Muscle of leg (tissue), 3 donors: ENCODE measurements at regions not wholly inside any gene's neighbourhood (a gene's known extent, or its start where the extent isn't known, plus 50 kb on each side); places are given as distances from the start of the nearest gene placed in this dataset.

Experiments
- DNase-seq: peaks from one replicate; pipeline ENCODE4 v3.0.0; 2013
- H3K27ac ChIP-seq: one replicate; pipeline ENCODE4 v1.5.1; 2013; ENCODE audit warnings: mild to moderate bottlenecking, low read length, control low read depth
- H3K27me3 ChIP-seq: one replicate; pipeline ENCODE4 v1.6.1; 2013; ENCODE audit warnings: low read length; ENCODE audit not compliant: control insufficient read depth, insufficient read depth
- H3K36me3 ChIP-seq: one replicate; pipeline ENCODE4 v1.6.1; 2013; ENCODE audit warnings: low read length; ENCODE audit not compliant: control insufficient read depth, insufficient read depth
- H3K4me1 ChIP-seq: one replicate; pipeline ENCODE4 v1.6.1; 2013; ENCODE audit warnings: low read length; ENCODE audit not compliant: control insufficient read depth, insufficient read depth
- H3K4me3 ChIP-seq: one replicate; pipeline ENCODE4 v1.5.1; 2013; ENCODE audit warnings: low read length, control low read depth
- H3K9me3 ChIP-seq: replicated peaks from 2 replicates; pipeline ENCODE4 v1.6.1; 2013; ENCODE audit warnings: low read depth, low read length; ENCODE audit not compliant: control insufficient read depth
- WGBS: methylation state at CpG from one replicate; pipeline ENCODE4 v1.1.5; 2013; ENCODE audit warnings: missing lambda C conversion rate; ENCODE audit not compliant: insufficient coverage; 5-methylcytosine and 5-hydroxymethylcytosine counted together

DNA sequence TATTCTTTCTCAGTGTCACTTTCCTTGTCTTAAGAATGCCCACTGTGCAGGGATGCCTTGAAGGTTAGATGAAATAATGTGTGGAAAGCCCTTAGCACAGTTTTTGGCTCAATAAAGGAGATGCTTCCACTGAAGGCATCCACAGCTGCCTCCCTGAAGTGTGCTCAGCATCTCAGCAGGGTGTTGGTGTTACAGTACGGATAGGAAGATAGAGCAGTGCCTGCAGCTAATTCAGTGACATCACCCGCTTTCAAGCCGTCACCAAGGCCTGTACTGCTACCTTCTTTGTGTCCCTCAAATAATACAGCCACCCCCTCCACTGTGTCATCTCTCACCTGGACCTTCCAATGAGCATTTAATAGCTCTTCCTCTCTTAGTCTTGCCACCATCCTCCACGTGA lies 59.0 kb downstream of the NDUFS5 start:
- H3K4me3 ChIP-seq: no peak overlapping the region
- peaks cover 11% of the 10 kb centered on the region for H3K36me3 ChIP-seq
- no peak overlapping the region for H3K27ac ChIP-seq
- WGBS: 100% methylated on average over 2 of the region's 4 CpGs
- peaks cover 12% of the 10 kb centered on the region for H3K27me3 ChIP-seq
- no peak for DNase-seq
- peaks cover 46% of the 10 kb centered on the region for H3K4me1 ChIP-seq
- no peaks in the 10 kb centered on the region for H3K9me3 ChIP-seq

DNA sequence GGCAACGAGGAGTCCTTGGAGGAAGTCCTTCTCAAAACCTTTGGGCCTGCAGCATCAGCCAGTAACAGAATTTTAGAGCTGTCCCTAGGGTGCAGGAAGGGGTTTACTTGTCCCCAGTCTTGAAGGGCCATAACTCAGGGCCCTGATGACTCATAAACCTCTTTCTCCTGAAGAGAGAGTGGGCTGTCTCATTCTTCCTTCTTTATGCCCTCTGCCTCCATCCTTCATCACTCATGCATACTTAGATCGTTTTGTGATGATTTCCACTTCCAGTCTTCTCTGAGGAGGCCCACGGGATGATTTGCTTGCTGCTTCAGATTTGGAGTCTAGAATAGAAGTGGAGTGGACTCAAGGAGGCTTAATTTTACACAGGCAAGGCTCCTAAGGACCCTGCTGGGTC lies 60.2 kb downstream of the NDUFS5 start:
- H3K4me1 ChIP-seq: peaks cover 47% of the 10 kb centered on the region
- H3K27ac ChIP-seq: peak overlapping the region; percentile 96
- H3K4me3 ChIP-seq: no peak overlapping the region
- peaks cover 12% of the 10 kb centered on the region for H3K27me3 ChIP-seq
- no peaks in the 10 kb centered on the region for H3K9me3 ChIP-seq
- DNase-seq: no peak
- WGBS: 0% methylated on average over 1 of the region's 3 CpGs
- peaks cover 16% of the 10 kb centered on the region for H3K36me3 ChIP-seq

DNA sequence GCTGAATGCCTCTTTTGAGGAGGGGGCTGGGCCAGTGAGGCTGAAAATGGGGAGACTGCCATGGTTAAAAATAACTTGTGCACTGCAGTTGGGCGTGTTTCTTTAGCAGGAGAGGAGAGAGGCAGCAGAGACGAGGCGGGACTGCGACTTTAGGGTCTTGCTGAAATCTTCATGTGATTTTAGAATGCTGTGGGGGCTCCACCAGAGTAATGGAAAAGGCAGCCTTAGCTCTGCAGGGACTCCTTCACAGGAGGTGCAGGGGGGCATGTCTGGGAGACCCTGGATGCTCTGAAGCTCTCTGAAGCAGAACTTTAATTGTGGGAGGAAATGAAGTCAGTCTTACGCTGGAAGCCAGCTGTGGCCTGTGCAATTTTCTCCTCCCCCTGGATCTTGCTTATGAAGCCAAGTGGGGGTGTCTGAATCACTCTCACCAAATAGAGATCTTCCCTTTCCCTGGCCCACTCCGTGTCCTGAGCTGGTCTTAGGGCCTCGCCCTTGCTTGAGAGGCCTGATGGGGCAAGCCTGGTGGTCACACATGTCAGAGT lies 60.8 kb downstream of the NDUFS5 start:
- Histone ChIP-seq H3K27ac (peak overlapping the region; percentile 96), H3K36me3 (peaks cover 16% of the 10 kb centered on the region), H3K4me1 (peaks cover 47% of the 10 kb centered on the region), H3K9me3 (no peaks in the 10 kb centered on the region), H3K27me3 (peaks cover 11% of the 10 kb centered on the region), H3K4me3 (peak overlapping the region; percentile 11)
- WGBS: 25% methylated on average over 4 of the region's 7 CpGs
- DNase-seq: peak; percentile 95

DNA sequence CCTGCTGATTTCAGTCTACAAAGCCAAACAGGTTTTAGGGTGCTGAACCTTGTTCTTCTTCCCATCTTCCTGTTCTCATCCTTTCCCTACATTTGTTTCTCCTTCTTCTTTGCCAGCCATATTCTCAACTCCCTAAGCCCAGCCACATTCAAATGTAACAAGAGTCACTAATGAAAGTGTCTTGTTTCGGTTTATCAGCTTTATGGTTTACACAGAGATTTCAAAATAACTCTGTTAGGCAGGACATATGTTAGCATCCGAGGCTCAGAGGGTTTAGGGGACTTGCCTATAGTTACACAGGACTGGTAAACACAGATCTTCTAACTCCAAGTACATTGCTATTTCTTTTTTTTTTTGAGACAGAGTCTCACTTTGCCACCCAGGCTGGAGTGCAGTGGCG lies 61.3 kb downstream of the NDUFS5 start:
- Histone ChIP-seq H3K9me3 (no peaks in the 10 kb centered on the region), H3K27me3 (peaks cover 6% of the 10 kb centered on the region), H3K36me3 (peaks cover 16% of the 10 kb centered on the region), H3K27ac (peak overlapping the region; percentile 96), H3K4me1 (peaks cover 42% of the 10 kb centered on the region), H3K4me3 (no peak overlapping the region)
- DNase-seq: no peak
- WGBS: 100% methylated on average over 1 of the region's 3 CpGs

DNA sequence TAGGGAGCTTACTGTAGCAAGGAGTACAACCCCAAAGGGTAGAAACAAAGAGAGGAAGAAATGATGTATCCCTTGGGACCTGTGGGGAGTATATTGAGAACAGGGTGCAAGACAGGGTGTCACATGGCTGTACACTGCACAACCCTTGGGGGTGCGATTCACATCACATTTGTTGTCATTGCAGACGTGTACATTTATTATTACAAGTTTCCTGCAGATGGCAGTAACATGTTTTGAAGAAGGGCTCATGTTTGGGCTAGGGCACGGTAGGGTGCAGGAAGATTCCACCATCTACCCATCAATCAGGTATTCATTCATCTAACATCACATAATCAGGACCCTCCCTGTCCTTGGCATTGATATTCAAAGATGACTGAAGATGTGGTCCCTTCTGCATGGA lies 62.5 kb downstream of the NDUFS5 start:
- DNase-seq: no peak
- H3K4me1 ChIP-seq: peaks cover 36% of the 10 kb centered on the region
- no peak overlapping the region for H3K4me3 ChIP-seq
- H3K27me3 ChIP-seq: no peaks in the 10 kb centered on the region
- H3K27ac ChIP-seq: no peak overlapping the region
- WGBS: no CpG with 5 or more reads among the region's 3 CpGs
- no peaks in the 10 kb centered on the region for H3K9me3 ChIP-seq
- peaks cover 16% of the 10 kb centered on the region for H3K36me3 ChIP-seq

DNA sequence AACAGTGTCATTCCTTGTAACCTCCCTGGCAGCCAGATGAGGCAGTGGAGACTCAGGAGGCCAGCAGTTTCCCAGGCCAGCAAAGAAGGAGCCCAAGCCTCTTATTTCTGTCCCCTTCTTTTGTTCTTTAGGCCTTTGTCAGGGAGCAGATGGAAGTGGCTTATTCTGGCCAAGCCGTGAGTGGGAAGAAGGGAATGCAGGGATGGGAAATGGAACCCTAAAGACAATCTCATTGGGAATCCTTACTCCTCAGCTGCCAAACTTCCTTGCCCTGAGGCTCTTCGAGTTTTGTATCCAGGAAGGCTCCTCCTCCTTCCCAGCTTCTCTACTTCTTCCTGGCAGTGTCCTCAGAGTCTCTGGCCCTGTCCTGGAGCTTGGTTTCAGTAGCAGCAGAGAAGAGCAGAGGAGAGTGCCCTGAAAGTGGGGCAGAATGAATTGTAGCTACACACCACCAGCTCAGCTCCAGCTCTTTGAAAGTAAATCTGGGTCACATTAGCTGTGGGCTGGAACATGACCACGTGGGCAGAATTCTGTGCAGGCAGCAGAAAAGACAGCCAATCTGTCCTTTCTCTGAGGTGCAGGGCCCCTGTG lies 63.9 kb downstream of the NDUFS5 start:
- Histone ChIP-seq H3K4me3 (no peak overlapping the region), H3K4me1 (peaks cover 36% of the 10 kb centered on the region), H3K36me3 (peaks cover 9% of the 10 kb centered on the region), H3K9me3 (no peaks in the 10 kb centered on the region), H3K27me3 (no peaks in the 10 kb centered on the region), H3K27ac (peak overlapping the region; percentile 79)
- DNase-seq: peak; percentile 70
- WGBS: 43% methylated on average over 1 of the region's 3 CpGs

DNA sequence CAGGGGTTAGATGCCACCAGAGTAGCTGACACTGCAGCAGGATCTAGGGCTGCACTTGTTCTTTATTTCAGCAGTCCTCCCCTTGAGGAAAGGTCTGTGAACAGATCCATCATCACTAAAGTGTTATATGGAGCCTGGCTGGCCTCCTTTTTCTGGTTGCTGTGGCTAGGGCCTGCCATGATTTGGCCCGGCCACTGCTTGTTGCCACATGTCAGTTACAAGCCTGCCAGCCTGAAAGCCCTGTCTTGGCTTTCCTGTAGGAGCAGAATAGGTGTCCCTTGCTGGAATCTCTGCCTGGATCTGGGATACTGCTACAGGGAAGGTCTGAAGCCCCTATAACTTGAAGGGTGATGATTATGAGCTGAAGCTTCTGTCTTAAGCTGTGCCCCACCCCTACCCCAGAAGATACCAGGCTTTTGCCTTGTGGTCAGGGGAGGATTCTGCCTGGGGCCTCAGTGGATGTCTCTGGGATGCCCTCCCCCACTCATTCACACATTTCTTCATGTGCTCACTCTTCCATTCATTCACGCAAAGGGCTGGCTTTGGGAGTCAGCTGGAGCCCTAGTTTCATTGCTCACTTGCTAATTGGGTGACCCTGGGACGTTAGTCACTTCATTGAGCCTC lies 64.7 kb downstream of the NDUFS5 start:
- peaks cover 32% of the 10 kb centered on the region for H3K4me1 ChIP-seq
- H3K9me3 ChIP-seq: no peaks in the 10 kb centered on the region
- no peaks in the 10 kb centered on the region for H3K27me3 ChIP-seq
- DNase-seq: no peak
- peak overlapping the region; percentile 79 for H3K27ac ChIP-seq
- WGBS: 66% methylated on average over 2 of the region's 3 CpGs
- peaks cover 8% of the 10 kb centered on the region for H3K36me3 ChIP-seq
- no peak overlapping the region for H3K4me3 ChIP-seq

DNA sequence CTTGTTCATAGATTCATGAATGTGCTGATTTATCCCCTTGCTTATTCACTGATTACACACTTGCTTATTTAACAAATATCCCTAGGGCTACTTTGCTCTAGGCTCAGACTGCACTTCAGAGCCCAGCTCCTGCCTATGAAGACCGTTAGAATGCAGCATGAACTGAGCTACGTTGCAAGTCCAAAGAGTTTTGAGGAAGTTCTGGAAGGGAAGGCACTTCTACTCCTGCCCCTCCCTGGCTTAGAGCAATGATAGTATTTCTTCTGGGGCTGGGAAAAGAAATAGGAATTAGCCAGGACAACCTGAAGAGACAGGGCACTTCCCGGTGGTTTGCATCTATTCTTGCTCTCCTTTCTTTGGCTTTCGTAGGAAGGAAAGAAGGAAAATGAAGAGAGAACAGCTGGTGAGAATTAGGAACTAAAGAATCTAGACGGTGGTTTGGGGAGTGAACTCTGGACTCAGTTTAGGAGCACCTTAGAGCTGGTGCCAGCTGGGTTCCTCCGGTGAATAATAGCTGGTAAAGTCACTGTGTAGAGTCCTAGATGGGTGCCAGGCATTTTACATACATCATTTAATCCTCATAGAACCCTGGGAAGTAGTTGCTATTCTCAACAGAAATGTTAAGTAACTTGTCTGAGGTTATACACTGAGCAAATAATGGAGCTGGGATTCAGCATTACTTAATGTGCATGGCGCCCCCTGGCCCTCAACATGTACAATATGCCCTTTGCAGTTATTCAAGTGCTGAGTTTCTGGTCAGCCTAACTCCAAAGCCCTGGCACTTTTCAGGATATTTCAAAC lies 65.9 kb downstream of the NDUFS5 start:
- no peaks in the 10 kb centered on the region for H3K9me3 ChIP-seq
- 33% methylated on average over 1 of the region's 7 CpGs for WGBS
- H3K27me3 ChIP-seq: no peaks in the 10 kb centered on the region
- H3K4me1 ChIP-seq: peaks cover 21% of the 10 kb centered on the region
- H3K36me3 ChIP-seq: peaks cover 8% of the 10 kb centered on the region
- DNase-seq: peak; percentile 88
- no peak overlapping the region for H3K4me3 ChIP-seq
- H3K27ac ChIP-seq: peak overlapping the region; percentile 16

DNA sequence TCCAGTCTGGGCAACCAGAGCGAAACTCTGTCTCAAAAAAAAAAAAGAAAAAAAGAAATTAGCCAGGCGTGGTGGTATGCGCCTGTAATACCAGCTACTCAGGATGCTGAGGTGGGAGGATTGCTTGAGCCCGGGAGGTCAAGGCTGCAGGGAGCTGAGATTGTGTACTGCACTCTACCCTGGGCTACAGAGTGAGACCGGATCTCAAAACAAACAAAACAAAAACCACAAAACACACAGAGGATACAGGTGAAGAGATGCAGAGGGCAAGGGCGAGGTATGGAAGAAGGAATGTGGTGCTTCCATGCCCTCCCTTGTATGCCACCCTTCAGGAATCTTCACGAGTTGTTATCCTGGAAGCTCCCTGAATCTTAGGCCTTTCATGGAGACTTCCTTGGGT lies 68.5 kb downstream of the NDUFS5 start:
- peaks cover 20% of the 10 kb centered on the region for H3K4me1 ChIP-seq
- H3K9me3 ChIP-seq: no peaks in the 10 kb centered on the region
- no peak overlapping the region for H3K4me3 ChIP-seq
- H3K27me3 ChIP-seq: no peaks in the 10 kb centered on the region
- 92% methylated on average over 3 of the region's 7 CpGs for WGBS
- H3K27ac ChIP-seq: no peak overlapping the region
- peaks cover 6% of the 10 kb centered on the region for H3K36me3 ChIP-seq
- DNase-seq: no peak

DNA sequence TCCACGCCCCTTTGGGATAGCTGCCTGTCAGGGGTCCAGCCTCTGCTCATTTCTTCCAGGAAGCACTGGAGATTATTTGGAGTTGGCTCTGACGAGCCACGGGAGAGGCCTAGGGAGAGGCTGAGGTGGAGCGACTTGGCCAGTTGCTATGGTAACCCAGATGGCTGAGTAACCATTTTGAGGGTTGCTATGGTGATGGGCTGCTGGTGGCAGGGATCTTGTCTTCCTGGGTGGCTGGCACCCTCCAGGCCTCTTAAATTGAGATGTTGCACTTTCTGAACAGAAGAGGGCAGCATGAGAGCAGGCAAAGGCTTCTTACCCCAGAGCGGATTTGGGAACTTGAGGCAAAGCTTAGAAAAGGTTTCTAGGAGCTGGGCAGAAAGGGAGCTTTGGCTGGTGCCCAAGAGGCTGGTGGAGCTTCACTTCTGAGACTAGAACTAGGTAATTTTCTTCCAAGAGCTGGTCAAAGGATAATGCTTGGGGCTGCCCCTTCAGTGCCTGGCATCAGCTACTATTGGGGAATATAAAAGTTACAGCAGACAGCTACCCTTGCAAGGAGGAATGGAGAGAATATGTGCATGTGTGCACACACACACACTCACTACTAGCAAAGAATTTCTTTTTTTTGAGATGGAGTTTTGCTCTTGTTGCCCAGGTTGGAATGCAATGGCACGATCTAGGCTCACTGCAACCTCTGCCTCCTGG lies 72.5 kb downstream of the NDUFS5 start:
- no peaks in the 10 kb centered on the region for H3K9me3 ChIP-seq
- peaks cover 21% of the 10 kb centered on the region for H3K4me1 ChIP-seq
- no peaks in the 10 kb centered on the region for H3K36me3 ChIP-seq
- peak overlapping the region; percentile 51 for H3K27ac ChIP-seq
- H3K27me3 ChIP-seq: no peaks in the 10 kb centered on the region
- peak; percentile 87 for DNase-seq
- 29% methylated on average over 6 of the region's 6 CpGs for WGBS
- H3K4me3 ChIP-seq: no peak overlapping the region
